AG08395 (cell line): ENCODE measurements at regions not wholly inside any gene's neighbourhood (a gene's known extent, or its start where the extent isn't known, plus 50 kb on each side); places are given as distances from the start of the nearest gene placed in this dataset.
A peak's percentile ranks its signal among the peaks of the same experiment; 100 is the strongest.

Experiments used
- DNase-seq: peaks from one replicate; pipeline ENCODE4 v3.0.0; 2012; ENCODE audit warnings: mixed read lengths, low spot score

- peak; percentile 69 for DNase-seq
These were observed 448.2 kb upstream of the TBX3 start for GRCh38 chr12:115132145-115132544.

GRCh38 chr12:115129727-115130126, 445.8 kb upstream of the TBX3 start:
- DNase-seq, result no peak

GRCh38 chr12:115121053-115121452, 437.1 kb upstream of the TBX3 start:
- no peak for DNase-seq

GRCh38 chr12:115118177-115118724, 434.3 kb upstream of the TBX3 start:
- DNase-seq, result no peak

- DNase-seq, result no peak
These were observed 430.2 kb upstream of the TBX3 start for GRCh38 chr12:115114140-115114539.

- DNase-seq, result no peak
These were observed 425.9 kb upstream of the TBX3 start for GRCh38 chr12:115109863-115110262.

GRCh38 chr12:115108129-115109100, 424.4 kb upstream of the TBX3 start:
- DNase-seq, result no peak

- no peak for DNase-seq
These were observed 420.2 kb upstream of the TBX3 start for GRCh38 chr12:115103884-115104883.

GRCh38 chr12:115102450-115102849, 418.5 kb upstream of the TBX3 start:
- DNase-seq, result no peak

GRCh38 chr12:115101520-115101919, 417.5 kb upstream of the TBX3 start:
- no peak for DNase-seq

- peak; percentile 12 for DNase-seq
These were observed 413.4 kb upstream of the TBX3 start for GRCh38 chr12:115097416-115097815.

- peak; percentile 79 for DNase-seq
These were observed 412.8 kb upstream of the TBX3 start for GRCh38 chr12:115096588-115097397.

GRCh38 chr12:115095073-115095748, 411.2 kb upstream of the TBX3 start:
- no peak for DNase-seq

- no peak for DNase-seq
These were observed 410.3 kb upstream of the TBX3 start for GRCh38 chr12:115094163-115094816.

GRCh38 chr12:115093261-115093660, 409.3 kb upstream of the TBX3 start:
- DNase-seq, result no peak

- no peak for DNase-seq
These were observed 406.8 kb upstream of the TBX3 start for GRCh38 chr12:115090783-115091182.

- DNase-seq, result no peak
These were observed 405.2 kb upstream of the TBX3 start for GRCh38 chr12:115088995-115089841.

- DNase-seq, result peak; percentile 36
These were observed 404.5 kb upstream of the TBX3 start for GRCh38 chr12:115088328-115088994.

GRCh38 chr12:115085594-115085993, 401.6 kb upstream of the TBX3 start:
- DNase-seq, result no peak
